Endothelial cell of umbilical vein (primary cell): ENCODE measurements at regions not wholly inside any gene's neighbourhood (a gene's known extent, or its start where the extent isn't known, plus 50 kb on each side); places are given as distances from the start of the nearest gene placed in this dataset.

ENCODE experiments used
- CTCF ChIP-seq, 2 donors: IDR thresholded peaks; 1 replicate in 1 of 2; 2 replicates in 1 of 2; pipeline ENCODE4 v1.5.1; 2011; ENCODE audit warnings: low read length in 2 of 2, mild to moderate bottlenecking in 2 of 2, moderate library complexity in 2 of 2, control low read depth in 1 of 2, inconsistent platforms in 1 of 2, low read depth in 1 of 2; ENCODE audit not compliant: insufficient read depth in 1 of 2; ENCODE audit errors: extremely low read depth in 1 of 2
- EZH2 ChIP-seq: IDR thresholded peaks from 2 replicates; pipeline ENCODE4 v1.6.1; 2012; ENCODE audit warnings: borderline replicate concordance, low read depth, mild to moderate bottlenecking, moderate library complexity, low read length, inconsistent platforms; ENCODE audit not compliant: severe bottlenecking
- FOS ChIP-seq: IDR thresholded peaks from 2 replicates; pipeline ENCODE4 v1.6.1; 2011; ENCODE audit warnings: mild to moderate bottlenecking, low read length, moderate library complexity, borderline replicate concordance; ENCODE audit not compliant: insufficient read depth
- POLR2A ChIP-seq: IDR thresholded peaks from 2 replicates; pipeline ENCODE4 v1.6.1; 2012; ENCODE audit warnings: low read depth, mild to moderate bottlenecking, control low read depth, low read length
- POLR2AphosphoS5 ChIP-seq: IDR thresholded peaks from 2 replicates; pipeline ENCODE4 v1.6.1; 2012; ENCODE audit warnings: low read depth, mild to moderate bottlenecking, control low read depth, low read length, moderate library complexity; ENCODE audit not compliant: insufficient read depth
- TF ChIP-seq, protein P1 (sequence below): IDR thresholded peaks from 2 replicates; pipeline ENCODE4 v1.6.1; 2011; ENCODE audit not compliant: insufficient read depth, insufficient read length

GRCh38 chr3:29145360-29145759, 135.5 kb upstream of the RBMS3 start:
- TF ChIP-seq POLR2A: no peak
- TF ChIP-seq CTCF (IDR thresholded peaks at IDR 0.05; ENCODE audit: extremely low read depth in 1 of 2, insufficient read depth in 1 of 2, low read depth in 1 of 2, low read length in 2 of 2): no peak
- no peak for TF ChIP-seq POLR2AphosphoS5
- TF ChIP-seq, protein P1, sequence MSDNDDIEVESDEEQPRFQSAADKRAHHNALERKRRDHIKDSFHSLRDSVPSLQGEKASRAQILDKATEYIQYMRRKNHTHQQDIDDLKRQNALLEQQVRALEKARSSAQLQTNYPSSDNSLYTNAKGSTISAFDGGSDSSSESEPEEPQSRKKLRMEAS: no peak
- no peak for TF ChIP-seq FOS
- TF ChIP-seq EZH2: no peak
